Aorta (tissue), 5 donors: ENCODE measurements at regions not wholly inside any gene's neighbourhood (a gene's known extent, or its start where the extent isn't known, plus 50 kb on each side); places are given as distances from the start of the nearest gene placed in this dataset.

Source experiments
- ATAC-seq: fragments of 200-7000 bp; cut with Tn5 transposase; one replicate; pipeline ENCODE4 v1.9.1; 2022; ENCODE audit warnings: moderate library complexity; ENCODE audit not compliant: low FRiP score
- DNase-seq, 2 donors: peaks; one replicate each; pipeline ENCODE4 v3.0.0-alpha.2; 2020
- H3K27ac ChIP-seq, 2 donors: one replicate each; pipeline ENCODE4 v1.5.1; 2013; ENCODE audit warnings: low read length in 2 of 2, mild to moderate bottlenecking in 2 of 2, moderate library complexity in 2 of 2, control low read depth in 1 of 2, inconsistent platforms in 1 of 2, low read depth in 1 of 2
- H3K27me3 ChIP-seq, 2 donors: one replicate each; pipeline ENCODE4 v1.6.1; 2013; ENCODE audit warnings: control low read depth in 1 of 2, low read length in 1 of 2, mild to moderate bottlenecking in 1 of 2, moderate library complexity in 1 of 2; ENCODE audit not compliant: insufficient read depth in 2 of 2, control insufficient read depth in 1 of 2
- H3K36me3 ChIP-seq, 2 donors: one replicate each; pipeline ENCODE4 v1.6.1; 2013; ENCODE audit warnings: control low read depth in 1 of 2, low read length in 1 of 2, mild to moderate bottlenecking in 1 of 2; ENCODE audit not compliant: insufficient read depth in 2 of 2, control insufficient read depth in 1 of 2
- H3K4me1 ChIP-seq, 2 donors: one replicate each; pipeline ENCODE4 v1.6.1; 2013; ENCODE audit warnings: low read length in 2 of 2, control low read depth in 1 of 2, mild to moderate bottlenecking in 1 of 2, moderate library complexity in 1 of 2; ENCODE audit not compliant: insufficient read depth in 2 of 2, control insufficient read depth in 1 of 2
- H3K4me3 ChIP-seq, 2 donors: one replicate each; pipeline ENCODE4 v1.5.1; 2013; ENCODE audit warnings: low read length in 2 of 2, control low read depth in 1 of 2, mild to moderate bottlenecking in 1 of 2
- H3K9me3 ChIP-seq: one replicate; pipeline ENCODE4 v1.6.1; 2013; ENCODE audit warnings: mild to moderate bottlenecking, low read length; ENCODE audit not compliant: control insufficient read depth
- WGBS, 2 donors: extraction: QIAGEN DNeasy Blood & Tissue Kit; methylation state at CpG; one replicate each; pipeline ENCODE4 v1.1.7; 2013; 5-methylcytosine and 5-hydroxymethylcytosine counted together
- intact Hi-C, 2 donors: fragments of 100-400 bp; cut with DNase I; formaldehyde crosslinking; loops; one replicate each; pipeline versions ENCODE4 v1.14.2 to v1.15.0; 2022
- donor health status: healthy with polysubstance abuse.
- donor health status: Bipolar disorder and iron deficiency.
- donor health status: DM: no; HTN: no; CAD: no.
- donor health status: DM: no; HTN: no; CAD: no.
- donor health status: DM: yes; HTN: yes; CAD: no.

- DNase-seq (no peak), ATAC-seq (no peak)
- no peak overlapping the region for H3K4me3 ChIP-seq
- no peaks in the 10 kb centered on the region for H3K4me1 ChIP-seq
- 45 to 54% methylated on average over 1 of the region's 1 CpG for WGBS, 2 donors
- intact Hi-C loops = no loop called here
- H3K27me3 ChIP-seq = no peaks in the 10 kb centered on the region
- H3K36me3 ChIP-seq = no peaks in the 10 kb centered on the region
- H3K27ac ChIP-seq = no peak overlapping the region
- H3K9me3 ChIP-seq = no peaks in the 10 kb centered on the region
Observed at GRCh38 chr3:166190360-166190759, 353.1 kb upstream of the BCHE start.

GRCh38 chr3:166187237-166187636 is 350.0 kb upstream of the BCHE start:
- DNase-seq = no peak
- Histone ChIP-seq H3K27ac (no peak overlapping the region), H3K4me1 (no peaks in the 10 kb centered on the region), H3K36me3 (no peaks in the 10 kb centered on the region), H3K27me3 (no peaks in the 10 kb centered on the region), H3K9me3 (no peaks in the 10 kb centered on the region), H3K4me3 (no peak overlapping the region)
- intact Hi-C loops = no loop called here
- 53 to 57% methylated on average over 1 of the region's 1 CpG for whole genome bisulfite sequencing, 2 donors
- ATAC-seq = no peak

DNA sequence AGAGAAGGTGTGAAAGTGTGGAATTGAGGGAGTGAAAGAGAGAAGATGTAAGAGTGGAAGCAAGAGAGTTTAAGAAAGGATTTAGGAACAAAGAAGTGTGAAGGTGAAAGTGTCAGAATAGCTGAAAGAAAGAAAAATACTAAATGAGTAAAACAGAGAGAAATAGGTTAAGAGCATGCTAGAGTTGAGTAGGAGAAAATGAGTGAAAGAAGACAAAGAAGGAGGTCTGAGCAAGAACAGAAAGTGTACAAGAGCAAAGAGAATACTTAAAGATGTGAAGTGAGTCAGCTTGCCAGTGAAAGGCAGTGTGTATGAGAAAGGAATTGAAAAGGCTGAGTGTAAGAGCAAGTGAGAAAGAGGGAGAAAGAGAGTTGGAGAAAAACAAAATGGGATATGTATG is 348.8 kb upstream of the BCHE start:
- Histone ChIP-seq H3K27ac (no peak overlapping the region), H3K9me3 (no peaks in the 10 kb centered on the region), H3K36me3 (no peaks in the 10 kb centered on the region), H3K4me3 (no peak overlapping the region), H3K27me3 (no peaks in the 10 kb centered on the region), H3K4me1 (no peaks in the 10 kb centered on the region)
- ATAC-seq (no peak), DNase-seq (no peak)
- intact Hi-C loops = no loop called here

GRCh38 chr3:166177130-166177529 is 339.9 kb upstream of the BCHE start:
- Histone ChIP-seq H3K4me1 (no peaks in the 10 kb centered on the region), H3K9me3 (no peaks in the 10 kb centered on the region), H3K27me3 (no peaks in the 10 kb centered on the region), H3K4me3 (no peak overlapping the region), H3K36me3 (no peaks in the 10 kb centered on the region), H3K27ac (no peak overlapping the region)
- WGBS, 2 donors = 67 to 77% methylated on average over 1 of the region's 1 CpG
- DNase-seq (no peak), ATAC-seq (no peak)
- intact Hi-C loops = no loop called here

DNA sequence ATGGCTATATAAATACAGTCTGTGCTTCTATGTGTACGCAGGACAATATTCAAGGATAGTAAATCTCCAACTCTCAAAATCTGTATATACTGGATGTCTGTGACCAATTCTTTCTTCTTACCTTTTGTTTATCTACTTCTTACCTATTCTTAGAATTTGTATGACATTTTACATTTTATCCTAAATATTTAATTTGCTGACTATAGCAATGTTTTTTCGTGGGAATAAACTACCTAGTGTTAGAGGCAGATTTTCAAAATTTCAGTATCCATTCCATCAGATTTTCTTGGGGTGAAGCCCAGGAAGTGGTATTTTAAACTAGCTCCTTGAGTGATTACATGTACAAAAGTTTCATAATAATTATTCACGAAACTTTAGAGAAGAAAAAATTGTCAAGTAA is 334.5 kb upstream of the BCHE start:
- H3K4me3 ChIP-seq = no peak overlapping the region
- DNase-seq (no peak), ATAC-seq (no peak)
- no peaks in the 10 kb centered on the region for H3K27me3 ChIP-seq
- H3K27ac ChIP-seq = no peak overlapping the region
- no peaks in the 10 kb centered on the region for H3K9me3 ChIP-seq
- no peaks in the 10 kb centered on the region for H3K4me1 ChIP-seq
- intact Hi-C loops = no loop called here
- 62 to 84% methylated on average over 3 of the region's 3 CpGs for WGBS, 2 donors
- H3K36me3 ChIP-seq = no peaks in the 10 kb centered on the region

DNA sequence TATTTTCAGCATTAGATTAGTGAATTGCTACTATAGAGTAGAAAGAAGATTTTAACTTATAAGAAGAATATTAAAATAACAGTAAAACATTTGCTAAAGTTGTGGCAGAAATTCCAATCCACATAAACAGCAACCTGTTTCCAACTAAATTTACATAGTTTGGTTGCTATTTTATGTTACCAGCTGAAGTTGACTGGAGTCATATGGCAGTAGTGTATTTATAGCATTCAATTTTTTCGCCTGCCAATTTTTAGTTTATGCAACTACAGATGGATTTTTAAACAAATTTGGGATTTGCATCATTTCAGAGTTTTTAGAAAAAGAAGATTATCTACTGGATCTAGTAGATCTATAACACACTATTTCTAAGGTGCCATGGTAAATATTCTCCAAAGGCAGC is 332.5 kb upstream of the BCHE start:
- WGBS, 2 donors = 72 to 80% methylated on average over 1 of the region's 1 CpG
- no peak overlapping the region for H3K4me3 ChIP-seq
- no peak for DNase-seq
- H3K27me3 ChIP-seq = no peaks in the 10 kb centered on the region
- intact Hi-C loops = no loop called here
- ATAC-seq = no peak
- H3K9me3 ChIP-seq = no peaks in the 10 kb centered on the region
- H3K36me3 ChIP-seq = no peaks in the 10 kb centered on the region
- H3K4me1 ChIP-seq = no peaks in the 10 kb centered on the region
- no peak overlapping the region for H3K27ac ChIP-seq

GRCh38 chr3:166127969-166128368 is 290.7 kb upstream of the BCHE start:
- no peaks in the 10 kb centered on the region for H3K27me3 ChIP-seq
- no peak overlapping the region for H3K27ac ChIP-seq
- H3K4me1 ChIP-seq = no peaks in the 10 kb centered on the region
- H3K36me3 ChIP-seq = no peaks in the 10 kb centered on the region
- no peak overlapping the region for H3K4me3 ChIP-seq
- DNase-seq = no peak
- H3K9me3 ChIP-seq = peaks cover 1% of the 10 kb centered on the region
- intact Hi-C loops = no loop called here
- ATAC-seq = no peak
- 84 to 91% methylated on average over 1 of the region's 1 CpG for WGBS, 2 donors

- DNase-seq = no peak
- peaks cover 1% of the 10 kb centered on the region for H3K9me3 ChIP-seq
- H3K27ac ChIP-seq = no peak overlapping the region
- 68 to 71% methylated on average over 2 of the region's 2 CpGs for WGBS, 2 donors
- intact Hi-C loops = no loop called here
- no peaks in the 10 kb centered on the region for H3K27me3 ChIP-seq
- no peak overlapping the region for H3K4me3 ChIP-seq
- ATAC-seq = no peak
- H3K4me1 ChIP-seq = no peaks in the 10 kb centered on the region
- no peaks in the 10 kb centered on the region for H3K36me3 ChIP-seq
Observed at GRCh38 chr3:166125179-166125578, 288.0 kb upstream of the BCHE start.

- H3K27ac ChIP-seq = no peak overlapping the region
- DNase-seq (no peak), ATAC-seq (no peak)
- no peak overlapping the region for H3K4me3 ChIP-seq
- peaks cover 1% of the 10 kb centered on the region for H3K9me3 ChIP-seq
- no peaks in the 10 kb centered on the region for H3K4me1 ChIP-seq
- H3K27me3 ChIP-seq = no peaks in the 10 kb centered on the region
- H3K36me3 ChIP-seq = no peaks in the 10 kb centered on the region
- intact Hi-C loops = no loop called here
Observed at GRCh38 chr3:166123576-166123975, 286.4 kb upstream of the BCHE start.

DNA sequence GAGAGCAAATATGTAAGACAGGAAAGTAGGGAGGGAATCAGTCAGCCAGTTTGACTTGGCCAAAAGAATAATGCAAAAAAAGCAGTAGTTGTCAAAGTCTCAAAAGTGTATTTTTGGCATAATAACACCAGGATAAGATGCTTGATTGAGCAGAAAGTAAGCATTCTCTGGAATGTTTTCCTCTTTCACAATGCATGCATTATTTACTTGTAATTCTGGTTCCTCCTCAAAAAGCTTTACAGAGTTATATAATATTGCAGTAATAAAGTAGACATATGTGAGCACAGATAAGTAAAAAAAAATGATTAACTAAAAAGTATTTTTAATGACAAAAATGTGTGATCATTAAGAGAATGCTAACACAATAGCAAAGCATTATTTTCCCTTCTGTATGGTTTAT is 285.9 kb upstream of the BCHE start:
- Histone ChIP-seq H3K4me3 (no peak overlapping the region), H3K27ac (no peak overlapping the region), H3K27me3 (no peaks in the 10 kb centered on the region), H3K36me3 (no peaks in the 10 kb centered on the region), H3K9me3 (peaks cover 1% of the 10 kb centered on the region), H3K4me1 (no peaks in the 10 kb centered on the region)
- DNase-seq (no peak), ATAC-seq (no peak)
- intact Hi-C loops = no loop called here
